ENCODE measurements at regions not wholly inside any gene's neighbourhood (a gene's known extent, or its start where the extent isn't known, plus 50 kb on each side); places are given as distances from the start of the nearest gene placed in this dataset.

GRCh38 chr4:176898791-176899190, 106.1 kb upstream of the VEGFC start:
- DNase-seq (ENCODE audit: extremely low read depth, low read depth), result no peak

- DNase-seq (ENCODE audit: extremely low read depth, low read depth), result no peak
Observed at GRCh38 chr4:176902710-176903323, 110.1 kb upstream of the VEGFC start.

- DNase-seq (ENCODE audit: extremely low read depth, low read depth), result no peak
Observed at GRCh38 chr4:176906709-176907108, 114.0 kb upstream of the VEGFC start.

GRCh38 chr4:176910646-176911045, 117.9 kb upstream of the VEGFC start:
- DNase-seq (ENCODE audit: extremely low read depth, low read depth), result no peak

- no peak for DNase-seq (ENCODE audit: extremely low read depth, low read depth)
Observed at GRCh38 chr4:176919631-176920030, 126.9 kb upstream of the VEGFC start.

GRCh38 chr4:176920694-176921093, 128.0 kb upstream of the VEGFC start:
- no peak for DNase-seq (ENCODE audit: extremely low read depth, low read depth)

GRCh38 chr4:176921256-176921655, 128.5 kb upstream of the VEGFC start:
- DNase-seq (ENCODE audit: extremely low read depth, low read depth), result no peak

GRCh38 chr4:176924238-176924637, 131.5 kb upstream of the VEGFC start:
- DNase-seq (ENCODE audit: extremely low read depth, low read depth), result no peak

- DNase-seq (ENCODE audit: extremely low read depth, low read depth), result no peak
Observed at GRCh38 chr4:176925962-176926361, 133.2 kb upstream of the VEGFC start.

GRCh38 chr4:176927117-176927516, 134.4 kb upstream of the VEGFC start:
- no peak for DNase-seq (ENCODE audit: extremely low read depth, low read depth)

GRCh38 chr4:176927664-176928063, 134.9 kb upstream of the VEGFC start:
- no peak for DNase-seq (ENCODE audit: extremely low read depth, low read depth)

GRCh38 chr4:176939445-176939844, 146.7 kb upstream of the VEGFC start:
- no peak for DNase-seq (ENCODE audit: extremely low read depth, low read depth)

- DNase-seq (ENCODE audit: extremely low read depth, low read depth), result no peak
Observed at GRCh38 chr4:176945334-176945733, 152.6 kb upstream of the VEGFC start.

GRCh38 chr4:176949029-176949428, 156.3 kb upstream of the VEGFC start:
- DNase-seq (ENCODE audit: extremely low read depth, low read depth), result no peak

GRCh38 chr4:176953021-176953420, 160.3 kb upstream of the VEGFC start:
- no peak for DNase-seq (ENCODE audit: extremely low read depth, low read depth)

- DNase-seq (ENCODE audit: extremely low read depth, low read depth), result no peak
Observed at GRCh38 chr4:176957353-176958118, 164.8 kb upstream of the VEGFC start.

GRCh38 chr4:176959980-176960379, 167.3 kb upstream of the VEGFC start:
- no peak for DNase-seq (ENCODE audit: extremely low read depth, low read depth)

- no peak for DNase-seq (ENCODE audit: extremely low read depth, low read depth)
Observed at GRCh38 chr4:176963121-176963520, 170.4 kb upstream of the VEGFC start.

- DNase-seq (ENCODE audit: extremely low read depth, low read depth), result no peak
Observed at GRCh38 chr4:176964116-176964691, 171.5 kb upstream of the VEGFC start.

GRCh38 chr4:176967586-176967985, 174.9 kb upstream of the VEGFC start:
- DNase-seq (ENCODE audit: extremely low read depth, low read depth), result no peak

GRCh38 chr4:176968094-176968493, 175.4 kb upstream of the VEGFC start:
- no peak for DNase-seq (ENCODE audit: extremely low read depth, low read depth)

GRCh38 chr4:176969011-176969410, 176.3 kb upstream of the VEGFC start:
- DNase-seq (ENCODE audit: extremely low read depth, low read depth), result no peak

Data from NCI-H460 (cell line).